SK-N-SH (cell line): ENCODE measurements at regions not wholly inside any gene's neighbourhood (a gene's known extent, or its start where the extent isn't known, plus 50 kb on each side); places are given as distances from the start of the nearest gene placed in this dataset.
A peak's percentile ranks its signal among the peaks of the same experiment; 100 is the strongest.
"Not testable (repeated sequence)": the region's sequence is repeated elsewhere in the genome, so short reads cannot be mapped to it uniquely, and the experiment has no call there.

Experiments
- CTCF ChIA-PET: fragments of 300-600, 350-600 bp; formaldehyde crosslinking; extraction: SDS; loops from one replicate; lab custom pipeline; 2021; lab: Yijun Ruan, JAX
- POLR2A ChIA-PET: fragments of 350-600 bp; sonication (Branson Sonifier 250); formaldehyde crosslinking; extraction: SDS; loops from one replicate; lab custom pipeline; 2020; ENCODE audit warnings: antibody characterized with exemption, inconsistent platforms; lab: Yijun Ruan, JAX
- DNase-seq: peaks from one replicate; pipeline ENCODE4 v3.0.0; 2012
- H2AFZ ChIP-seq: fragments of 200-600 bp; sonication (generic); 2 replicates; pipeline ENCODE4 v1.8.1; 2016; ENCODE audit warnings: antibody characterized with exemption, mild to moderate bottlenecking, low read depth
- H3F3A ChIP-seq: fragments of 200-600 bp; sonication (generic); replicated peaks from 2 replicates; pipeline ENCODE3; 2016; ENCODE audit warnings: antibody characterized with exemption, mild to moderate bottlenecking; ENCODE audit not compliant: insufficient read depth
- H3K27ac ChIP-seq, 2 experiments: fragments of 200-500 bp in 1 of 2; fragments of 200-600 bp in 1 of 2; sonication (Bioruptor generic) in 1 of 2; sonication (generic), shearing (Covaris generic) in 1 of 2; 2 replicates each; pipeline versions ENCODE4 v1.5.1 to v1.6.1; 2014 to 2016; ENCODE audit warnings: low read depth in 2 of 2, inconsistent platforms in 1 of 2, low read length in 1 of 2, mild to moderate bottlenecking in 1 of 2, mixed read lengths in 1 of 2
- H3K27me3 ChIP-seq: fragments of 200-600 bp; sonication (generic), shearing (Covaris generic); 2 replicates; pipeline ENCODE4 v1.6.1; 2016; ENCODE audit warnings: mixed run types; ENCODE audit not compliant: insufficient read depth
- H3K36me3 ChIP-seq, 2 experiments: fragments of 200-500 bp in 1 of 2; fragments of 200-600 bp in 1 of 2; sonication (Bioruptor generic) in 1 of 2; sonication (generic) in 1 of 2; replicated peaks in 1 of 2; 2 replicates each; pipeline versions ENCODE3 to v1.5.1; 2014 to 2016; ENCODE audit warnings: low read length in 1 of 2, mild to moderate bottlenecking in 1 of 2; ENCODE audit not compliant: insufficient read depth in 2 of 2, control insufficient read depth in 1 of 2
- H3K4me1 ChIP-seq, 2 experiments: fragments of 200-500 bp in 1 of 2; fragments of 200-600 bp in 1 of 2; sonication (Bioruptor generic) in 1 of 2; sonication (generic), shearing (Covaris generic) in 1 of 2; 2 replicates each; pipeline versions ENCODE4 v1.5.1 to v1.6.1; 2014 to 2016; ENCODE audit warnings: low read depth in 1 of 2, low read length in 1 of 2, mixed run types in 1 of 2; ENCODE audit not compliant: insufficient read depth in 2 of 2, control insufficient read depth in 1 of 2
- H3K4me2 ChIP-seq: fragments of 200-600 bp; sonication (generic), shearing (Covaris generic); 2 replicates; pipeline ENCODE4 v1.6.1; 2017; ENCODE audit warnings: mixed run types
- H3K4me3 ChIP-seq, 2 experiments: fragments of 200-500 bp in 1 of 2; fragments of 200-600 bp in 1 of 2; sonication (Bioruptor generic) in 1 of 2; sonication (generic), shearing (Covaris generic) in 1 of 2; 2 replicates each; pipeline versions ENCODE4 v1.5.1 to v1.8.1; 2014 to 2016; ENCODE audit warnings: low read depth in 2 of 2, inconsistent platforms in 1 of 2, low read length in 1 of 2, mild to moderate bottlenecking in 1 of 2, mixed read lengths in 1 of 2, moderate library complexity in 1 of 2
- H3K79me2 ChIP-seq: fragments of 200-600 bp; sonication (generic); 2 replicates; pipeline ENCODE4 v1.8.1; 2017; ENCODE audit warnings: mild to moderate bottlenecking; ENCODE audit not compliant: insufficient read depth
- H3K9ac ChIP-seq: fragments of 200-600 bp; sonication (generic); 2 replicates; pipeline ENCODE4 v1.6.1; 2017; ENCODE audit warnings: mixed run types
- H3K9me2 ChIP-seq: fragments of 200-600 bp; sonication (generic); 2 replicates; pipeline ENCODE4 v1.6.1; 2017; ENCODE audit warnings: mixed run types
- H3K9me3 ChIP-seq: fragments of 200-600 bp; sonication (generic); 2 replicates; pipeline ENCODE4 v1.6.1; 2017; ENCODE audit warnings: mixed run types, mild to moderate bottlenecking, moderate library complexity
- H4K20me1 ChIP-seq: fragments of 200-600 bp; sonication (generic); 2 replicates; pipeline ENCODE4 v1.6.1; 2017; ENCODE audit warnings: mild to moderate bottlenecking, mixed run types; ENCODE audit not compliant: insufficient read depth
- CHD2 ChIP-seq: fragments of 150-350 bp; IDR thresholded peaks from 2 replicates; pipeline ENCODE4 v1.6.1; 2018; ENCODE audit warnings: low read length; ENCODE audit not compliant: partially characterized antibody
- CTCF ChIP-seq: fragments of 200-600 bp; sonication (generic); IDR thresholded peaks from 2 replicates; pipeline ENCODE4 v1.6.1; 2017; ENCODE audit warnings: antibody characterized with exemption, mild to moderate bottlenecking, moderate library complexity
- FOSL2 ChIP-seq: IDR thresholded peaks from 2 replicates; pipeline ENCODE4 v1.4.0; 2012; ENCODE audit warnings: low read depth, mild to moderate bottlenecking, moderate library complexity, borderline replicate concordance
- JUND ChIP-seq: IDR thresholded peaks from 2 replicates; pipeline ENCODE4 v1.4.0; 2012
- MXI1 ChIP-seq: IDR thresholded peaks from 2 replicates; pipeline ENCODE4 v1.6.1; 2012; ENCODE audit warnings: mild to moderate bottlenecking, low read depth, low read length, improper control_type of control experiment
- REST ChIP-seq: IDR thresholded peaks from 2 replicates; pipeline ENCODE4 v1.6.1; 2012; ENCODE audit warnings: mild to moderate bottlenecking, low read depth, low read length, moderate library complexity
- RFX5 ChIP-seq: IDR thresholded peaks from 2 replicates; pipeline ENCODE4 v1.6.1; 2012; ENCODE audit warnings: mild to moderate bottlenecking, improper control_type of control experiment, low read length
- USF1 ChIP-seq: IDR thresholded peaks from 2 replicates; pipeline ENCODE4 v1.4.0; 2012; ENCODE audit warnings: low read depth, borderline replicate concordance
- YY1 ChIP-seq: IDR thresholded peaks from 2 replicates; pipeline ENCODE4 v1.4.0; 2012; ENCODE audit warnings: low read depth, mild to moderate bottlenecking
- WGBS: methylation state at CpG from one replicate; pipeline ENCODE4 v1.1.6; 2017; ENCODE audit warnings: low lambda C conversion rate; 5-methylcytosine and 5-hydroxymethylcytosine counted together

GRCh38 chr14:105911006-105911847 is 384.8 kb downstream of the TMEM121 start:
- Histone ChIP-seq H4K20me1 (no peaks in the 10 kb centered on the region), H3K9me3 (no peaks in the 10 kb centered on the region), H3K27me3 (no peaks in the 10 kb centered on the region), H3K4me2 (no peak overlapping the region), H3K9ac (no peak overlapping the region), H3F3A (no peaks in the 10 kb centered on the region), H3K79me2 (no peaks in the 10 kb centered on the region), H3K4me1 (peaks cover 0 to 47% of the 10 kb centered on the region in 2 experiments; a peak in 1 of 4 replicates), H3K36me3 (no peaks in the 10 kb centered on the region), H2AFZ (no peak overlapping the region), H3K9me2 (no peaks in the 10 kb centered on the region), H3K4me3 (no peak overlapping the region), H3K27ac (peak overlapping the region in 1 of 2 experiments; percentile 28; a peak in 1 of 4 replicates)
- ChIA-PET CTCF (no interaction called here), POLR2A (no interaction called here)
- DNase-seq = no peak
- 69% methylated on average over 6 of the region's 18 CpGs for WGBS
- TF ChIP-seq JUND = no peak
- no peak for TF ChIP-seq CTCF
- TF ChIP-seq CHD2 = no peak
- no peak for TF ChIP-seq MXI1
- no peak for TF ChIP-seq FOSL2
- TF ChIP-seq USF1 = no peak

- DNase-seq = not testable (repeated sequence)
Observed at GRCh38 chr14:105911848-105912292, 385.5 kb downstream of the TMEM121 start.

GRCh38 chr14:105912641-105913180 is 386.3 kb downstream of the TMEM121 start:
- no peaks in the 10 kb centered on the region for H3K36me3 ChIP-seq
- H3K27me3 ChIP-seq = no peaks in the 10 kb centered on the region
- H3K4me2 ChIP-seq = no peak overlapping the region
- POLR2A ChIA-PET = no interaction called here
- peaks cover 0 to 46% of the 10 kb centered on the region in 2 experiments; a peak in 1 of 4 replicates for H3K4me1 ChIP-seq
- no peak for DNase-seq
- H3K9me3 ChIP-seq = no peaks in the 10 kb centered on the region
- H3K9me2 ChIP-seq = no peaks in the 10 kb centered on the region
- no peak overlapping the region; a peak in 1 of 4 replicates for H3K27ac ChIP-seq
- WGBS = 51% methylated on average over 6 of the region's 11 CpGs
- no peak overlapping the region for H2AFZ ChIP-seq
- H3K4me3 ChIP-seq = no peak overlapping the region
- CTCF ChIA-PET = no interaction called here
- no peaks in the 10 kb centered on the region for H3F3A ChIP-seq
- H3K79me2 ChIP-seq = no peaks in the 10 kb centered on the region
- no peaks in the 10 kb centered on the region for H4K20me1 ChIP-seq
- H3K9ac ChIP-seq = no peak overlapping the region
- TF ChIP-seq YY1 (no peak), USF1 (no peak), RFX5 (no peak), REST (no peak)

More at GRCh38 chr14:105911848-105912292, 385.5 kb downstream of the TMEM121 start:
- WGBS = 73% methylated on average over 3 of the region's 8 CpGs
- POLR2A ChIA-PET, H2AFZ ChIP-seq, H3F3A ChIP-seq, CTCF ChIA-PET, H3K9me3 ChIP-seq, H3K9me2 ChIP-seq, H3K27ac ChIP-seq, H3K4me2 ChIP-seq, H3K79me2 ChIP-seq, H3K9ac ChIP-seq, H3K27me3 ChIP-seq, H3K36me3 ChIP-seq, H3K4me3 ChIP-seq, H4K20me1 ChIP-seq: not testable (repeated sequence)
- peaks cover 0 to 47% of the 10 kb centered on the region in 2 experiments; a peak in 1 of 4 replicates for H3K4me1 ChIP-seq
